Breast epithelium (tissue), 4 donors: ENCODE measurements at regions not wholly inside any gene's neighbourhood (a gene's known extent, or its start where the extent isn't known, plus 50 kb on each side); places are given as distances from the start of the nearest gene placed in this dataset.

Experiments
- DNase-seq, 2 donors: peaks; one replicate each; pipeline ENCODE4 v3.0.0-alpha.2; 2019; ENCODE audit warnings: low spot score in 2 of 2
- H3K27ac ChIP-seq, 2 donors: fragments of 200-600 bp; sonication (generic) in 1 of 2; one replicate each; pipeline ENCODE4 v1.5.1; 2016 to 2019; ENCODE audit warnings: mild to moderate bottlenecking in 1 of 2
- H3K27me3 ChIP-seq, 2 donors: fragments of 200-600 bp; sonication (generic) in 1 of 2; one replicate each; pipeline versions ENCODE4 v1.5.1 to v1.6.0; 2017 to 2019; ENCODE audit warnings: control low read depth in 1 of 2, mild to moderate bottlenecking in 1 of 2
- H3K36me3 ChIP-seq: fragments of 200-600 bp; one replicate; pipeline ENCODE4 v1.5.1; 2019
- H3K4me1 ChIP-seq, 2 donors: fragments of 200-600 bp; sonication (generic); one replicate each; pipeline ENCODE4 v1.5.1; 2016 to 2019; ENCODE audit warnings: control low read depth in 1 of 2
- H3K4me3 ChIP-seq, 3 donors: fragments of 200-600 bp; sonication (generic); 1 replicate in 2 of 3; 2 replicates in 1 of 3; pipeline ENCODE4 v1.5.1; 2016 to 2019; ENCODE audit warnings: mild to moderate bottlenecking in 3 of 3, moderate library complexity in 2 of 3
- H3K9me3 ChIP-seq, 2 donors: fragments of 200-600 bp; sonication (generic) in 1 of 2; one replicate each; pipeline ENCODE4 v1.5.1; 2016 to 2019; ENCODE audit warnings: control low read depth in 1 of 2
- CTCF ChIP-seq, 3 donors: fragments of 450-650 bp; IDR thresholded peaks; one replicate each; pipeline ENCODE4 v1.5.1; 2016 to 2017; ENCODE audit warnings: antibody characterized with exemption in 3 of 3, mild to moderate bottlenecking in 3 of 3, moderate library complexity in 3 of 3
- POLR2A ChIP-seq: fragments of 450-650 bp; IDR thresholded peaks from one replicate; pipeline ENCODE4 v1.6.1; 2016; ENCODE audit warnings: antibody characterized with exemption, mild to moderate bottlenecking, moderate library complexity
- POLR2AphosphoS5 ChIP-seq, 3 donors: sonication (generic); formaldehyde crosslinking; IDR thresholded peaks; one replicate each; pipeline ENCODE4 v1.6.1; 2017; ENCODE audit warnings: antibody characterized with exemption in 3 of 3
- intact Hi-C: fragments of 100-400 bp; cut with DNase I; formaldehyde crosslinking; loops from one replicate; pipeline ENCODE4 v1.15.1; 2023; ENCODE audit warnings: low total_unique reads

DNA sequence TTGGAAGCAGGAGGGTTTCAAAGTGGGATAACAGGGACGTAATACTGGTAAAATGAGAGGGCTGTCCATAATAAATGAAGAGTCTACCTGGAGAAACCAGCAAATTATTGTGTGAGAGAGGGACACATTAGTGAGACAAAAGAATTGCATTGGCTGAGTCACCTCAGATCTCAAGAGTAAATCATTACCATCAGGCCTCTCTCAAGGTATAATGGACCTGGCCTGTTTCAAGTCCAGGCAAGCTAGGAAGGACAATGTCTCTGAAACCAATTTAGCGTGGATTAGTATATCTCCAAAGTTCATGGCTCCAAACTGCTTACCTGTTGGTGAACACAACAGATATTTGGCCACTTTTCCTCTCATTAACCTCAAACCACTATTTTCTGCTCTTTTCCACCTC, 471.4 kb downstream of the CMPK2 start:
- Histone ChIP-seq H3K4me1 (no peaks in the 10 kb centered on the region), H3K27ac (no peak overlapping the region), H3K9me3 (peaks cover 0 to 8% of the 10 kb centered on the region in 2 donors), H3K27me3 (no peaks in the 10 kb centered on the region), H3K4me3 (no peak overlapping the region), H3K36me3 (no peaks in the 10 kb centered on the region)
- intact Hi-C loops: no loop called here
- TF ChIP-seq POLR2A (no peak), POLR2AphosphoS5 (IDR thresholded peaks at IDR 0.05) (no peak), CTCF (IDR thresholded peaks at IDR 0.05) (no peak)
- no peak for DNase-seq

- Histone ChIP-seq H3K9me3 (no peaks in the 10 kb centered on the region), H3K4me1 (no peaks in the 10 kb centered on the region), H3K4me3 (no peak overlapping the region), H3K27ac (no peak overlapping the region), H3K27me3 (no peaks in the 10 kb centered on the region), H3K36me3 (no peaks in the 10 kb centered on the region)
- TF ChIP-seq POLR2A (no peak), POLR2AphosphoS5 (IDR thresholded peaks at IDR 0.05) (no peak), CTCF (IDR thresholded peaks at IDR 0.05) (no peak)
- no peak for DNase-seq
- intact Hi-C loops: no loop called here
Observed at GRCh38 chr2:6398421-6398820, 467.3 kb downstream of the CMPK2 start.

DNA sequence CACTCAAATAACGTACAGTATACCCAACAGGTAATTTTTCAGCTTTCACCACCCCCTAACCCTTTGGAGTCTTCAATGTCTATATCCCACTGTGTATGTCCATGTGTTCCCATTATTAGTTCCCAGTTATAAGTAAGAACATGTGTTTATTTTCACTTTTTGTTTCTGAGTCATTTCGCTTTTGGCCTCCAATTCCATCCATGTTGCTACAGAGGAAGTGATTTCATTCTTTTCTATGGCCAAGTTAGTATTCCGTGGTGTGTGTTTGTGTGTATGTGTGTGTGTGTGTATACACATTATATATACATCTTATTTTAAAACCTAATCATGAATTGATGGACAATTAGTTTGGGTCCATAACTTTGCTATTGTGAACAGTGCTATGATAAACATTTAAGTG, 464.4 kb downstream of the CMPK2 start:
- no peak overlapping the region for H3K4me3 ChIP-seq
- no peaks in the 10 kb centered on the region for H3K4me1 ChIP-seq
- H3K27ac ChIP-seq: no peak overlapping the region
- intact Hi-C loops: no loop called here
- H3K27me3 ChIP-seq: no peaks in the 10 kb centered on the region
- no peaks in the 10 kb centered on the region for H3K9me3 ChIP-seq
- no peak for TF ChIP-seq POLR2A
- no peak for TF ChIP-seq CTCF (IDR thresholded peaks at IDR 0.05)
- no peak for TF ChIP-seq POLR2AphosphoS5 (IDR thresholded peaks at IDR 0.05)
- no peaks in the 10 kb centered on the region for H3K36me3 ChIP-seq
- DNase-seq: no peak

- DNase-seq: no peak
- H3K36me3 ChIP-seq: no peaks in the 10 kb centered on the region
- H3K4me3 ChIP-seq: no peak overlapping the region
- H3K27me3 ChIP-seq: no peaks in the 10 kb centered on the region
- H3K4me1 ChIP-seq: no peaks in the 10 kb centered on the region
- H3K9me3 ChIP-seq: no peaks in the 10 kb centered on the region
- intact Hi-C loops: loop anchor here (5.0 kb wide), 1 partner anchor 1246 kb away; no protein-coding TSS in a partner anchor
- no peak for TF ChIP-seq CTCF (IDR thresholded peaks at IDR 0.05)
- no peak for TF ChIP-seq POLR2A
- no peak for TF ChIP-seq POLR2AphosphoS5 (IDR thresholded peaks at IDR 0.05)
- H3K27ac ChIP-seq: no peak overlapping the region
Observed at GRCh38 chr2:6408057-6408456, 457.6 kb downstream of the CMPK2 start.

- H3K4me3 ChIP-seq: no peak overlapping the region
- intact Hi-C loops: no loop called here
- TF ChIP-seq POLR2AphosphoS5 (IDR thresholded peaks at IDR 0.05): no peak
- TF ChIP-seq POLR2A: no peak
- no peak for TF ChIP-seq CTCF (IDR thresholded peaks at IDR 0.05)
- H3K27ac ChIP-seq: no peak overlapping the region
- no peaks in the 10 kb centered on the region for H3K27me3 ChIP-seq
- no peaks in the 10 kb centered on the region for H3K9me3 ChIP-seq
- no peaks in the 10 kb centered on the region for H3K4me1 ChIP-seq
- no peak for DNase-seq
- no peaks in the 10 kb centered on the region for H3K36me3 ChIP-seq
Observed at GRCh38 chr2:6410313-6410712, 455.4 kb downstream of the CMPK2 start.
